HT1080 (cell line): ENCODE measurements at regions not wholly inside any gene's neighbourhood (a gene's known extent, or its start where the extent isn't known, plus 50 kb on each side); places are given as distances from the start of the nearest gene placed in this dataset. TPM values are rescaled to one million over a fixed set of nuclear protein-coding genes. Genes with fewer than 3 reads are reported as not detected.

Experiments
- DNase-seq: peaks from one replicate; pipeline ENCODE4 v3.0.0-alpha.2; 2015; ENCODE audit warnings: low read depth
- small RNA-seq: library from RNA; depleted of rRNA; stranded (forward); fragments of <200 nt; gene quantifications from one replicate; pipeline ENCODE3, GENCODE V24; 2014

GRCh38 chr18:75502286-75502685 is 74.8 kb upstream of the SMIM21 start:
- DNase-seq, result no peak

DNA sequence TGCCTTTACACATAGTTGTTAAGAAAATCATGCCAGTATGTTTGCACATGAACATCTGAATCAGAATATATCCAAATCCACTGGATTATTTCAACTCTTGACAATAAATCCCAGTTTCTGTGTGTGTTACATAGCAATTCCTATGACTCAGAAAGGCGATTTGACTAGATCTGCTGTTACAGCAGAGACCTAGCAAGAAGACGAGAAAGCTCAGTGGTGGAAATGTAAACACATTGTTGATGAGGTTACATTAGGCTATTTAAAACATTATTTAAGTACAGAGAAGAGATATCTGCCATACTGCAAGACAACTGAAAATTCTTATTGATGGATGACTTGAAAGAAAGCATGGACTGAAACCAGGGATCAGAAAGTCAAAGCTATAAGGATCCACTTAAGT is 73.0 kb upstream of the SMIM21 start:
- DNase-seq, result no peak

- peak; percentile 31 for DNase-seq
These were observed 70.2 kb upstream of the SMIM21 start for GRCh38 chr18:75497576-75498235.

DNA sequence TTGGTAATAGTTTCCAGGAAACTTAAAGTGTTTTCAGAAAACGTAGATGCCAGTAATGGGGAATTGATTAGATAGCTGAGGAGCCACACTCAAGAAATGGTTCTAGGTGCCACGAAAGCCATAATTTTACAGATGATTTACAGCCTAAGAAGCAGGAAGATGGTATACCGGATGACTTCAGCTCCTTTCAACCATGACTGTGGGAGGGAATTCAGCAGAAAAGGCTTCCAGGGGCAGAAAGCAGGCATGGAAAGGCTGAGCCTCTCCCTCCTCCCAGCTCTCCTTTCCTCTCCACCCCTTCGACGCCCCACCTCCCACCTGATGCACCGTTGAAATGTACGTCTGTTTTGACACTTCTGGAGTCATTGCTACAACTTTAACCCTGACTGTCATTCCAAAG is 68.6 kb upstream of the SMIM21 start:
- no peak for DNase-seq

DNA sequence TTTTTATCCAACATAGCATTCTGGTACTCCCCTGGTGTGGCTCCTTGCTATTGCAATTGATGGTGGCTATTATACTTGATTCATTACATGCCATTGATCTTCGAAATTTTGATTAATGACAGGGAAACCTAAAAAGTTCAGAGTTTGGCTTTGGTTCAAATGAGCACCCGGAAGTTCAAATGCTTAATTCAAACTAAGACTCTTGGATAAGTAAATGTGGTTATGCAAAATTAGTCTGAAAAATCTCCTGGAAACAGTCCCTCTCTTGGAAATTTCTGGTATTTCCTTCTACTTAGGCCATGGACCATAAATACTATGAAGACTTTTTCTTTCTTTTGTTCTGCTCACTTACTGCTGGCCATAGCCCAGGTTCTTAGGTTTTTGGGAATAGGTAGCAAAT is 65.3 kb upstream of the SMIM21 start:
- no peak for DNase-seq

GRCh38 chr18:75491361-75491760 is 63.9 kb upstream of the SMIM21 start:
- DNase-seq, result peak; percentile 12

GRCh38 chr18:75489493-75490190 is 62.1 kb upstream of the SMIM21 start:
- DNase-seq, result peak; percentile 95

DNA sequence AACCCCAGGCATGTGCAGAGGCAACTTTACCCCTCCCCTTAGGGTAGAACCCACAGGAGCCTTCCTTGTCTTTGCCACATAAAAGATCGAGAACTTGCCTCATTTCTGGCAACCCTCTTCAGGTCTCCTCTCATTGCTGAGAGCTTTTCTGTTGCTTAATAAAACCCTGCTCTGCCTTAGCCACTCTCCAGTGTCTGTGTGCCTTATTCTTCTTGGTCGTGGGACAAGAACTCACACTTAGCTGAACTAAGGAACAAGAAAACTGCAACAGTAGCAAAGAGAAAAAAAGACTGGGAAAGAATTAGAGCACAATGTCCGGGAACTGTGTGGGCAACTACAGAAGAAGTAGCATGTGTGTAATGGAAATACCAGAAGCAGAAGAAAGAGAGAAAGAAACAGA is 56.2 kb upstream of the SMIM21 start:
- no peak for DNase-seq

DNA sequence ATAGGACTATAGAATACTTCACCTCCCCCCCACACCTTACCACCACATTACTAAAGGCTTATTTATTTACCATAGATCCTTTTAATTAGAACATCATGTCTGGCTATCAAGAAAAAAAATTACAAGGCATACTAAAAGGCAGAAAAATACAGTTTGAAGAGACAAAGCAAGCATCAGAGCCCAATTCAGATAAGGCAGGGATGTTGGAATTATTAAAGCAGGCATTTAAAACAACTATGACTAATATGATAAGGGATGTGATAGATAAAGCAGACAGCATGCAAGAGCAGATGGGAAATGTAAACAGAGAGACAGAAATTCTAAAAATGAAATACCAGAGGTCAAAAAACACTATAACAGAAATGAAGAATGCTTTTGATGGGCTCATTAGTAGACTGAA is 55.4 kb upstream of the SMIM21 start:
- DNase-seq, result no peak

GRCh38 chr18:75480487-75480886 is 53.0 kb upstream of the SMIM21 start:
- no peak for DNase-seq

GRCh38 chr18:75478996-75479880 is 51.7 kb upstream of the SMIM21 start:
- DNase-seq, result peak; percentile 41

- peak; percentile 68 for DNase-seq
These were observed 50.4 kb upstream of the SMIM21 start for GRCh38 chr18:75477900-75478299.

Small RNAs in the stretch of these regions (small RNA-seq; reads per million reads assigned to genes)
- gene AC021506.2, result not detected
